ENCODE measurements at regions not wholly inside any gene's neighbourhood (a gene's known extent, or its start where the extent isn't known, plus 50 kb on each side); places are given as distances from the start of the nearest gene placed in this dataset.

DNA sequence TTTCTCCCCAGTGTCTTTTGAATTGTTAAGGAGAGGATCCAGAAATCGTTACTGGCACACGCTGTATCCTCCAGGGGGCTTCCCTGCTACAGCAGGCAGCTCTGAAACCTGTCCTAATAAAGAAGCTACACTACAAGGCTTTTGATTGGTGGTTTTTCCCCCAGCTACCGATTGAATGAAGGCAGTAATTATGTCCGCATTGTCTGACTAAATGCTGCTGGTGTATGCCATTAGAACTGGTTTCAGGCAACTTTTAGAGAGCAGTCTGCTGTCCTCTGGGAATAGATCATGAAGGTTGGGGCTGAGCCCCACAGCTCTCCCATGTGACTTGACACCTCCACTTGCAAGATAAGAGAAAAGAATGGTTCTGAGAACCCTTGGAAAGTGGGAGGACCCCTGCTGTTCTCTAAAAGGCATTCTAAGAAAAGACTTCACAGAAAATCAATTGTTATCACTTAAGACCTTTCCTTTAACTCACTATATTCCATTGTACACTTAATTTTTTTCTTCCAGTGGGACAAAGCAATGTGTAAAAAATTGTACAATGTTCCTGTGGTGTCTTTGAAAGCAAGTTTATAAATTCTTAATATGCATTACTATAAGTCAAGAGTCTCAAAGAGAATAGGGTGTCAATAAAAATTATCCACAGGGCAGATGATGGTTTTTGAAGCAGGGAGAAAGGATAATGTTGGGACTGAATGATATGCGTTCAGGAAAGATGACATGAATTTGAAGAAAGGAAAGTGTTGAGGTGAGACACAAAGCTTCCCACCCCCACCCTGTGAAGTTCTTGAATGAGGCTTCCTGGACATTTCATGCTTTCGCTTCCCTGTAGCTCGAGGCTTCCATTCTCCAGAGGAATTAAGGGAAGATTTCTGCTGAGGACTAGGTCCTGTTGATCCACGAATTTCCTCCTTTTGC lies 53.0 kb upstream of the DAZL start:
- TF ChIP-seq, protein P1, sequence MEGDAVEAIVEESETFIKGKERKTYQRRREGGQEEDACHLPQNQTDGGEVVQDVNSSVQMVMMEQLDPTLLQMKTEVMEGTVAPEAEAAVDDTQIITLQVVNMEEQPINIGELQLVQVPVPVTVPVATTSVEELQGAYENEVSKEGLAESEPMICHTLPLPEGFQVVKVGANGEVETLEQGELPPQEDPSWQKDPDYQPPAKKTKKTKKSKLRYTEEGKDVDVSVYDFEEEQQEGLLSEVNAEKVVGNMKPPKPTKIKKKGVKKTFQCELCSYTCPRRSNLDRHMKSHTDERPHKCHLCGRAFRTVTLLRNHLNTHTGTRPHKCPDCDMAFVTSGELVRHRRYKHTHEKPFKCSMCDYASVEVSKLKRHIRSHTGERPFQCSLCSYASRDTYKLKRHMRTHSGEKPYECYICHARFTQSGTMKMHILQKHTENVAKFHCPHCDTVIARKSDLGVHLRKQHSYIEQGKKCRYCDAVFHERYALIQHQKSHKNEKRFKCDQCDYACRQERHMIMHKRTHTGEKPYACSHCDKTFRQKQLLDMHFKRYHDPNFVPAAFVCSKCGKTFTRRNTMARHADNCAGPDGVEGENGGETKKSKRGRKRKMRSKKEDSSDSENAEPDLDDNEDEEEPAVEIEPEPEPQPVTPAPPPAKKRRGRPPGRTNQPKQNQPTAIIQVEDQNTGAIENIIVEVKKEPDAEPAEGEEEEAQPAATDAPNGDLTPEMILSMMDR (IDR thresholded peaks at IDR 0.05; ENCODE audit: unreplicated experiment in 3 of 3) = peak; percentile 13 to 28 (median 25)
- no peaks in the 10 kb centered on the region for H3K36me3 Mint-ChIP-seq (ENCODE audit: low read depth)
- no peak overlapping the region for H3K27ac Mint-ChIP-seq
- peaks cover 9% of the 10 kb centered on the region for H3K9me3 Mint-ChIP-seq
- H3K4me1 Mint-ChIP-seq = no peaks in the 10 kb centered on the region
- no peak overlapping the region for H3K4me3 Mint-ChIP-seq
- H3K27me3 Mint-ChIP-seq (ENCODE audit: low read depth) = no peaks in the 10 kb centered on the region

DNA sequence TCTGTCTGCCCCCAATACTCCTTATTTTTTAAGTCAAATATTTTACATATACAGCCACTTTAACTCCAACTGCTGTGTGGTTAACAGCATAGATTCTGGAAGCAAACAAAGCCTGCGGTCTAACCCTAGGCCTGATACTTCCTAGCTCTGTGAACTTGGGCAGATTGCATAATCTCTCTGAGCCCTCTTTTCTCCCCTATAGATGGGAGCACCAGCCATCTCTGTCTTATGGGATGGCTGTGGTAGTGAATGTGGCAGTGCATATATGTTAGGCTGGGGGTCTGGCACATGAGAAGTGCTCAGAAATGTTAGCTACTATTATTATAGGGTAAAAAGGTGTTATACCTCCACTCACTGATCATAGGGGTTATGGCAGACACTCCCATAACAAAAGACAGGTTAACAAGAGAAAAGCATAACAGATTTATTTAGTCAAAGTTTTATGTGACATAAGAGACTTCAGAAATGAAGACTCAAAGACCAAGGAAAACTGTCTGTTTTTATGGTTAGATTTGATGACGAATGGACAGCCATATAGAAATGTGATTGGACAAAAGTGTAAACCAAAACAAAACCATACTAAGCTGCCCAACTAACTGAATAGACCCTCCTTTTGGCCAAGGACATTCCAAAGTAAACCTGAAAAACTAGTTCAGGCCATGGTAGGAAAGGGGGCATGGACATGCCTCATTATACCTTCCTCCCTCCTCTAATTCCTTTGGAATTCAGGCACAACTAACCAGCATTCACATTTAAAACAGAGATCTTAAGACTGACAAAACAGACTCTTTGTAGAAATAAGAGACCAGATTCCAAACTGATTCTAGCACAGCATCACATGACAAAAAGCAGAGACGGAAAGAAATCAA lies 53.9 kb upstream of the DAZL start:
- Mint-ChIP-seq H3K4me3 (no peak overlapping the region), H3K36me3 (ENCODE audit: low read depth) (no peaks in the 10 kb centered on the region), H3K4me1 (no peaks in the 10 kb centered on the region), H3K27ac (no peak overlapping the region), H3K9me3 (peaks cover 9% of the 10 kb centered on the region), H3K27me3 (ENCODE audit: low read depth) (peaks cover 4% of the 10 kb centered on the region)
- TF ChIP-seq, protein P1 (IDR thresholded peaks at IDR 0.05; ENCODE audit: unreplicated experiment in 3 of 3) = no peak

DNA sequence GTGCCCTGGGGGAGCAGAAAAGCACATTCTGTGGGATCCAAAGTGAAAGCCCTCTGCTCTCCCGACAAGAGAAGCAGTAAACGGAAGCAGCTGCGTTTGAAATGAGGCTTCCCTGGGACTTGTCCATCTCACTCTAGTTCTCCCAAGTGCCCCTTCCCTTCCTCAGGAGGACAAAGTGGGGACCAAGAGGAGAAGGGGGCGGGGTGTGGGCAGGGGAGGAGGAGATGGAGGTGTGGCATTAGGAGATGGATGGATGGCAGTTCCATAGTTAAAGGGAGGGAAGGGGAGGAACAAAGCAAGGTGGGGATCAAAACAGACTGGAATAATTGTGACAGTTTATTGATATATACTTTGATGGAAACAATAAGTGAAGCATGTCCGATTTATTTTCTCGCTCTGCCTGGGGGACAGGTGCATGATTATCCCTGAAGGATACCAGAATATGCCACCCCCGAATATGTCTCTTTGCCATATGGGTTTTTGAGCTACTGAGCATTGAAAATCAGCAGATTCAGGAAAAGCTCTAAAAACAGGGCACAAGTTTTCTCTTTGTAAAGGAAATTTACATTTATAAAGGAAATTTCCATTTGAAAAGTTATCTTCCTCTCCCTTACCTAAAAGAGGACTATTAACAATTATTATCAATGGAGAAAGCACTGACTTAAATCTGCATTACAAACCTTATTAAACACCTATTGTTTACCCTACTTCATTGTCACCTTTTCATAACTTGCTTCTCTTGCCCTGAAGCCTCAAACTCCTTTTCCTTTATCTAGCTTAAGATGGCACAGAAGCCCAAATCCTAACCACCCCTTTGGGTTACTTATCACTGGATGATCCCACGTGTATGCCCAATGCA lies 58.9 kb upstream of the DAZL start:
- no peak overlapping the region for H3K4me3 Mint-ChIP-seq

GRCh38 chr3:16665282-16665741 lies 60.1 kb upstream of the DAZL start:
- TF ChIP-seq, protein P1 (IDR thresholded peaks at IDR 0.05; ENCODE audit: unreplicated experiment in 3 of 3) = no peak
- no peak overlapping the region for H3K4me3 Mint-ChIP-seq
- peaks cover 7% of the 10 kb centered on the region for H3K27me3 Mint-ChIP-seq (ENCODE audit: low read depth)
- H3K4me1 Mint-ChIP-seq = peaks cover 14% of the 10 kb centered on the region
- H3K9me3 Mint-ChIP-seq = peaks cover 9% of the 10 kb centered on the region
- no peak overlapping the region for H3K27ac Mint-ChIP-seq
- H3K36me3 Mint-ChIP-seq (ENCODE audit: low read depth) = no peaks in the 10 kb centered on the region

More for the DNA sequence above, 58.9 kb upstream of the DAZL start:
- Mint-ChIP-seq H3K27me3 (ENCODE audit: low read depth) (peaks cover 7% of the 10 kb centered on the region), H3K9me3 (peaks cover 9% of the 10 kb centered on the region), H3K36me3 (ENCODE audit: low read depth) (no peaks in the 10 kb centered on the region), H3K27ac (no peak overlapping the region), H3K4me1 (peaks cover 8% of the 10 kb centered on the region)
- TF ChIP-seq, protein P1 (IDR thresholded peaks at IDR 0.05; ENCODE audit: unreplicated experiment in 3 of 3) = no peak

- peaks cover 14% of the 10 kb centered on the region for H3K4me1 Mint-ChIP-seq
- H3K9me3 Mint-ChIP-seq = peaks cover 4% of the 10 kb centered on the region
- no peaks in the 10 kb centered on the region for H3K36me3 Mint-ChIP-seq (ENCODE audit: low read depth)
- TF ChIP-seq, protein P1 (IDR thresholded peaks at IDR 0.05; ENCODE audit: unreplicated experiment in 3 of 3) = no peak
- no peak overlapping the region for H3K4me3 Mint-ChIP-seq
- no peak overlapping the region for H3K27ac Mint-ChIP-seq
- H3K27me3 Mint-ChIP-seq (ENCODE audit: low read depth) = peaks cover 7% of the 10 kb centered on the region
Observed at GRCh38 chr3:16666206-16666605, 61.0 kb upstream of the DAZL start.

Data from nephron (organoid).